NCI-H1417 (cell line): ENCODE measurements at regions not wholly inside any gene's neighbourhood (a gene's known extent, or its start where the extent isn't known, plus 50 kb on each side); places are given as distances from the start of the nearest gene placed in this dataset.
A peak's percentile ranks its signal among the peaks of the same experiment; 100 is the strongest.
"Not testable (repeated sequence)": the region's sequence is repeated elsewhere in the genome, so short reads cannot be mapped to it uniquely, and the experiment has no call there.

ENCODE experiments used
- DNase-seq, 3 experiments: peaks; one replicate each; lab custom pipeline; 2025; lab: John Stamatoyannopoulos, UW

DNA sequence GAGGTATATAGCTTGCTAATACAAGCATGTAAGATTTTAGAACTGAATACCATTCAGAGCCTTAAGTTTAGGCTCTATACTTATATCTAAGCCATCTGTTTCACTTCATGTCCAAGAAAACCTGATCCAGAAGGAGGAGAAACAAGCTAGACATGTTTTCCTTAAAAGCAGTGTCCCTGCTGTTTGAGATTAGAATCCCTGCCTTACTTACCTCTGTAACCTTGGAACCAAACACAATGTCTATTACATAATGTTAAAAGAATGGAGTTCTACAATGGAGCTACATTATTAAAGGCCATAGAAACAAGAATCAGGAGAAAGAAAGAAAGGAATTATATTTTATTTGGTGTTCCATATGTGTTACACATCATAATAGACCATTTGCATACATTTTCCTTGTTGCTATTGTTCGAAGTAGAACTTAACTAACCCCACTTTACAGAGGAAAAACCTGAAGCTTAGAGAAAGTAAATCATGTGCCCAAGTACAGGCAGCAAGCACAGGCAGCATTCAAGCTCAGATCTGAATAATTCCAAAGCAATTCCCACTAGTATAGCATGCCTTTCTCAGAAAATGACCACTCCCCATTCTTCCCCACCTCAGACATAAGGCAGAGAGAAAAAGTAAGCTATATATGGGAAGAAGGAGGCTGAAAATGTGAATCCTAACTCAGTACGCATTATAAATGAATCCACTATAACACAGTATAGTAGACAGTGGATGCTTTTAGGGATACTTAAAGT, 380.1 kb upstream of the SPAG17 start:
- DNase-seq, result no peak

DNA sequence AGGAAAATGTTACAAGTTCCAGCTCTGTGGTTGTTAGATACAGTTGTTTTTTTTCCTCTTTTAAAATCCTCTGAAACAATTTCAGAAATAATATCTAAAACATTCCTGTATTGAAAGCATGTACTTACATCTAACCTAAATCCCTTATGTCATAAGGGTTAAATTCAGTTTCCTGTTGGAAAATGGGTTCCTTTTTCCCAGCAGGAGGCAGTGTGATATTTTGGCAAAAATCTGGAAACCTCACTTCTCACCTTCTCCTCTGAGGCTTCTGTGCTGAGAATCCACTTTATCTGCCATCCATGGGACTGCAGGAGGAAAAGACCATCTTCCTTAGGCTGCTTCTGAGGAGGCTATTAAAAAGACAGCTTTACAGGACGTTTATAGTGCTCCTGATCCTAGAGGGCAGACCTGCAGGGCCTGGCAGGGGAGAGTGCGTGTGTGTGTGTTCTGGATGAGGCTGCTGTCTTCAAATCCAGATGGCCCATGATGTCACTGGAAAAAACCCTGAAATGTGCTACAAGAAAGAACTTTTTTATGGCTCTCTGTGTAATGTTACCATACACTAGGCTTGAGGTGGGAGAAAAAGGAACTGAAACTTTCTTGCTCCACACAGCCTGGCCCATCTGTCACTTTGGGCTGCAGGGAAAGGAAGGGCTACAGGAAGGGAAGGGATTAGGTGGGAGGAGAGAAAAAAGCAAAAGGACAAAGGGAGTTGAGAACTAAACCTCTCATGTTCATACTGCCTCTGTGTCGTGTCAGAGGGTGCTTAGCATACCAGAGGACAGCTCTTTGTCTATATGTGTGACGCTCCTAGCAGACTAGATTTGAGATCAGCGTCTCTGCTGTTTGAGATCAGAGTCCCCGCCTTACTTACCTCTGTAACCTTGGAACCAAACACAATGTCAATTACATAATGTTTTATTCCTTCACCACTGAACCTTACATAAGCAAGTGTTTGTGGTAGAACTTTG, 379.2 kb upstream of the SPAG17 start:
- no peak for DNase-seq

DNA sequence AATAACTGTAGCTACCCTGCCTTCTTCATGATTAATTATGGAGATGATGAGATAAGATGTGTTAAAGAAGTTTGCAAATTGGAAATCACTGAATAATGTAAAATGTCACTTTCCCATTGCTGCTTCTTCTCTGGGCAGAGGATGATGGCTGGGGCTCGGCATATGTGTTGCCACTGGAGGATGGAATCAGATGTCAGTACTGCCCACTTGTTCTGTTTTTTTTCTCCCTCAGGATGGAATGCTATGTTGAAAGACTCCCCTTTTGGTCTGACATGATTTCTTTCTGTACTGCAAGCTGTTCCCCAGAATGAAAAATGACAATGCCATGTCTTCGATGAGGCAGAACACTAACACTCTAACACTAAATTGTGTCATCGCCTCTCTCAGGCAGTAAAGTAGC, 373.9 kb upstream of the SPAG17 start:
- no peak for DNase-seq

DNA sequence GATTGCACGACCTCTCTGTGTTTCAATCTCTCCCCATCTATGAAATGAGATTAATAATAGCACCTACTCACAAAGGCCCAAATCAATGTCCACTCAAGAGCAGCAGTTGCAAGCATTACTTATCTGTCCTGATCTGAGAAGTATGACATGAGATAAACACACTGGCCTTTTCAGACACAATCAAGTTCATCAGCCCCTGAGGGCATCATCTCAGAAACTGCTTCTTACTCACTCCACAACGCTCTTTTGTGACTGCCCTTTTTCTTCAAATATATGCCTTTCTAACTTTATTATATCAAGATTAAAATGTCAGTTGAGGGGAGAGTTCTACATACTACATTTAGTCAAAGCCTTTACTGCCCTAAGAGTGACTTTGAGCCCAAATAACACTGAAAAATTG, 371.9 kb upstream of the SPAG17 start:
- no peak for DNase-seq

DNA sequence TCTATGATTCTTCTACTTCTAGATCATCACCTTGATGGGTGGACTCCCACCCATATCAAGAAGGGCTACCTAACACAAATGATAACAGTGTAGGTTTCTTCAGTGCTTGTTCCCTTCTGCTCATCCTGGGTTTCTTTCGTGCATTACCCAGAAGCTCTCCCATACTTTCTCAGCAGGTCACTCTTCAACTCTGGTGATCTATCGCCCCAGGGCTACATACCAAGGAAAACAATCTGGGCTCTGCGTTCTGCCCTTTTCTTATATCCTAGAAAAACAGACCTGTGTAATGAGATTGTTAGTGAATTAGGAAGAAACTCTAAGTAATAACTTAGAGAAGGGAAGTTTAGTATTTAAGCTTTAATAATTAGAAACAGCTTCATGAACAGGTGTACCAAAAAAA, 370.6 kb upstream of the SPAG17 start:
- no peak for DNase-seq

DNA sequence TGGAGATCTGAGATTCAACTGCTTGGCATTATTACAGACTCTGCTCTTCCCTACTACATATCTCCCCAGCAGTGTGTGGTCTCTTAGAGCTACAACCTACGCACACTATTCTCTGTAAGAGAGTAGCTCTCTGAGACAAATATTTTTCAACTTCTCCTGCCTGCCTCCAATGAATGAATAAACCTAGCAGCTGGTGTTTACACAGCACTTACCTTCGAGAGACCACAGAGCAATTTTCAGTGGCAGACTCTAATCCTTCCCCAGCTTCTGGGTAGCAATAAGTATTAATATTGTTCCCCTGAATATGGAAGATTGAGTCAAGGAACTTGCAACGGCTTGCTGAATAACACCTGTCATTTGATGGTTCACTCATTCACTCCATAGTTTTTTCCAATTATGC, 350.9 kb upstream of the SPAG17 start:
- peak; percentile 33 to 79 (median 59) for DNase-seq

DNA sequence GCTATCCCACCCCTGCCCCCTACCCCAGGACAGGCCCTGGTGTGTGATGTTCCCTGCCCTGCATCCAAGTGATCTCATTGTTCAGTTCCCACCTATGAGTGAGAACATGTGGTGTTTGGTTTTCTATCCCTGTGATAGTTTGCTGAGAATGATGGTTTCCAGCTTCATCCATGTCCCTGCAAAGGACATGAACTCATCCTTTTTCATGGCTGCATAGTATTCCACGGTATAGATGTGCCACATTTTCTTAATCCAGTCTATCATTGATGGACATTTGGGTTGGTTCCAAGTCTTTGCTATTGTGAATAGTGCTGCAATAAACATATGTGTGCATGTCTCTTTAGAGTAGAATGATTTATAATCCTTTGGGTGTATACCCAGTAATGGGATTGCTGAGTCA, 326.9 kb upstream of the SPAG17 start:
- DNase-seq, result not testable (repeated sequence)

DNA sequence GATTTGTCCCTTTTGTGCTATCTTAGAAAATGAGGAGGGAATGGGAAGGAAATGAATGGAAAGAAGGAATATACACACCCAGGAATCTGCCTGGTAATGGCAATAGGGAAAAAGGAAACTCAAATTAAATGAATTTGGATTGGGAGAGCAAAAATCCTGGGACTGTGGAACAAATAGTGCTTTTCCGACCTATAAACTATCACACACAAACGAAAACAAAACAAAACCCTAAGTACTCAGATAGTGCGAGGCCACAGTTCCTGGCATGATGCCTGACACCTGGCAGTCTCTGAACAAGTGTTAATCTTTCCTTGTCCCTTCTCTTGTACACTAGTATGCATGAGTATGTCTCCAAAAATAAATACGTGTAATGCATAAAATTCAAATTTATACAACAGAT, 319.8 kb upstream of the SPAG17 start:
- peak in 2 of 3 experiments; percentile 12 to 20 for DNase-seq

DNA sequence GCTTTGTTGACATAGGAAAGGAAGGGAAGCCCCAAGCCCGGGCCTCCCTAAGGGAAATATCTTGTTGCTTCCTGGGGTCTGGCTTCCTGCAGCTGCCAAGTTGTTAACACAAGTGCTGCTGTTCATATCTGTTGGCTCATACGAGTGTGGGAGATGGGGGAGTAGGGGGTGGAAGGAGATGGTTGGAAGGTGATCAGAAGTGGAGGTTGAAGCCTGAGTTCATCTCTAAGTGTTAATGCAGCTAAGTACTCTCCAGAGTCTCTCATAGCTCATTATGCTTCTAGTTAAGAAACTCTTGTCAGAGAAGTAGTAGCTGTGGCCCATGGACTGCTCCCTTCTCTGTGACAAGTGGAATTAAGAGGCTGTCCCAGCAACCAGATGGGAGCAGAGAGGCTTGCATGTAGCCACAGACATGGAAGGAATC, 319.2 kb upstream of the SPAG17 start:
- DNase-seq, result peak; percentile 5 to 98 (median 41)

DNA sequence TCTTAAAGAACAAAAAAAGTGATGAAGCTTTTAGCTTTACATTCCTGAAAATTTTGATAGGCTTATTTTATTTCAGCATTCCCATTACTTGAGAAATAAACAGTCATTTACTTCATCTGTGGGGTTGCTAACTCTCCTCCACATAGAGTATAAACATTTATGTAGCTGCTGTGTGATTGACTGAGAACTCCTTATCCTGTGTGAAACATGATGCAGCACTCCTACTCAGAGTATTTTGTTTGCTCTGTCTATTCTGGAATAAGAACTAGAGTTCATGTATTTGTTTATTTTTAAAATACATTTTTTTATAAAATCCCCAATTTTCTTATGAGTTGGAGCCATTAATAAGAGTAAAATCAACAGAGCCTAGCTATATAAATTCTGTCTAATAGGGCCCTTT, 318.7 kb upstream of the SPAG17 start:
- DNase-seq, result peak in 1 of 3 experiments; percentile 28

DNA sequence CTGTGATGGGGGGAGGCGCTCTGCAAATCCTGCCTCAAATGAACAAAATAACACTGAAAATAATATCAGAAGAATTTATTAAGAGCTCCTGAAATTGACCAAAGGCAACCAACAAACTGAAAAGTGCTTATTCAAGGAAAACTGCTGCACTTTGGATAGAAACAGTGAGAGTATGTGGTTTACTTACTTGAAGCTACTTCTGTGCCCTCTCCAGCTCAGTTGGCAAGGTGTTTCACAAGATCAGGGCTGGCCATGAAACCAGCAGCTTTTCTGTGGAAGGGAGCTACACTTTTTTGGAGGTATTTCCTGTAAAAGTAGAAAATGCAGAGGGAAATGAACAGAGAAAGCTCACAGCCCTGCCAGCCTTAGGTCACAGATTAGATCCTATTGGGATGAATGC, 310.0 kb upstream of the SPAG17 start:
- DNase-seq, result no peak

DNA sequence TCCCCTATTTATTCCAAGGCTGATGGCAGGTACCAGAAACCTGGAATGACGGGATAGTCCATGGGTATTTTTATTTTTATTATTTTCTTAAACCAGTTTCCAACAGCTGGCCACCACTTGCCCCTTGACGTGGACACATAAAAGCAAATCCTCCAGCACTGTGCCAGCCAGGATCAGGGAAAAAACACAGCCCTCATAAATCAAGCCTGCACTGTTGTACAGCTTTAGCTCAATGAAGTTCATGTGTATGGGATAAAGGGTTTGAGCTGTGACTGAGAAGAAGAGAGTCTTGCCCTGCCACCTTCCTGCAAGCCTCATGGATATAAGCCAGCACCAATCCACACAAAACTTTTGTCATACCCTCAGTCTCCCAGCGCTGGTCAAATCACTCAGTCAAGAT, 303.8 kb upstream of the SPAG17 start:
- DNase-seq, result no peak

DNA sequence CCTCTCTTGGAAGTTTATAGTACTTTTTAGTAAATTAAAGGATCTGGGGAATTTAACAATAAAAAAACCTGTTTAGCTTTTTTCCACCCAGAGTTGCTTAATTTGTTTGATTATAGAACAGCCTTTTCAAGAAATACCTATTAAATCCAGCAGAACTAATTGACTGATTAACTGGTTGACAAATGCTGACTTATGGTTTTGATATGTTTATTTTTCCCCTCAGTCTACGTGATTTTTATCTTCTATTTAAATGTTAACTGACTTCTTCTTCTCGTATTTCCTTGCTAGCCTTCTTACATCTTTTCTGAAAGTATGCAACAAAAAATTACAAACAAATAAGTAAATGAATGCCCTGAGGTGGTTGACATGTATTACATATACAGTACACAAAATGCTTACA, 302.9 kb upstream of the SPAG17 start:
- no peak for DNase-seq

DNA sequence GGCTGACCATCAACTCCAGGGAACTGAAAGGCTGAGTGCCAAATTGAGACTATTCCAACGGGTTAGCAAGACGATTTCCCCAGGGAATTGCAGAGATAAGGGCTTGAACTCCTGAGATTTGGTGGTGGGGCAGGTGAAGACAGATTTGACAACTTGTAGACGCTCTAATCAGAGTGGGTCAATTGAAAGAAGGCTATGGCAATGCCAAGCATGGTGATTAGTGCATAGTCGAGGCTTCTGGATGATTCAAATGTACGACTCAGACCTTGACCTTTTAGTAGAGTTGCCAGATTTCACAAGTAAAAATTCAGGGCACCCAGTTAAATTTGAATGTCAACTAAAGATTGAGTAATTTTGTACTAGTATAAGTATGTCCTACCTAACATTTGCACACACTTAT, 302.1 kb upstream of the SPAG17 start:
- no peak for DNase-seq

DNA sequence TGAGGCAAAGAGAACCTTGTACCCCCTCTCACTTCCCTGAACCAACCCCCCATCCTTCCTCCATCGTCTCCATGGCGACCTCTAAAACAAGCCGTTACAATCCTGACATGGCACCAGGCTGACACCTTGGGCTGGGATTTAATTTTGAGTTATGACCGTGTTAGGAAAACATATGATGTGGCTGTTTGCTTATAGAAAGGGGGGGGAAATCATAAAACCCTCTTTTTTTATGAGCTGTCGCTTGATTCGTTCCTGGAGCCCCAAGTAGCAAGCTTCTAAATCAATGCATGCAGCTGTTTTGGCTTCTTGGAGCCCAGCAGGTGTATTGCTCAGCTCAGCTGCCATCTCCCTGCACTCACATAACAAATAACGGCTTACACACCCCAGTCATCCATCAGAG, 301.2 kb upstream of the SPAG17 start:
- peak; percentile 6 to 91 (median 57) for DNase-seq

DNA sequence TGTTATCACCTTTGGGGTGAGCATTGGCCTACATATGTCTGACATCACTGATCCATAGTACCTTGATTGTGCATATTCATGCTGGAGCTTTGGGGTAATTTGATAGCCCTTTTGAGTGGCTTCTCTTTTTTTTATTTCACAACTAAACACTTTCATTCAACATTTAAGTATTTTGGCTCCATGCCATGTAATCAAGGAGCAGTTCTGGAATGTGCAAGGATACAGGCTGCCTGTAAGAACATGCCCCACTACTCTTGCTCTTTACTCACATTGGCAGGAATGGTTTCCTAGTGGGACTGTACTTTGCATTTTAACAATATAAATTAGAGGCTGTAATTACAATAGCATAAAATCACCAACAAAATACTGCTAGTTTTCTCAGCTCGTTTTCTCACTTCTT, 300.7 kb upstream of the SPAG17 start:
- DNase-seq, result peak; percentile 29 to 79 (median 51)

DNA sequence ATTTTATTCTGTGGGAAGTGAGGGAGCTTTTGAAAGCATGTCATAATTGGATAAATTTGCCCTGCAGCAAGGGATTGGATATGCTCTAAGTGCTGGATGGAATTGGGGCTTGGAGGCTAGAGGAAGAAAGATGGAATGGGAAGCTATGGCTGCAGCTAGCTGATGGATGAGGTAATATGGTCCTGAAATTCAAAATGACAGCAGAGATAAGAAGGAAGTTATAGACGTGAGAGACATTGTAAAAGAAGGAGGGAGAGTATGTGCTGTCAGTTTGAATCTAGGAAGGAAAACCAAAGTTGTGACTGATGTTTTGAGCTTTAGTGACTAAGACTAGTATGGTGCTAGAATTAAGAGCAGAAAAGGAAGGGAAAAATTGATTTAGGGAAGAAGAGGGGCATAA, 299.9 kb upstream of the SPAG17 start:
- DNase-seq, result no peak

DNA sequence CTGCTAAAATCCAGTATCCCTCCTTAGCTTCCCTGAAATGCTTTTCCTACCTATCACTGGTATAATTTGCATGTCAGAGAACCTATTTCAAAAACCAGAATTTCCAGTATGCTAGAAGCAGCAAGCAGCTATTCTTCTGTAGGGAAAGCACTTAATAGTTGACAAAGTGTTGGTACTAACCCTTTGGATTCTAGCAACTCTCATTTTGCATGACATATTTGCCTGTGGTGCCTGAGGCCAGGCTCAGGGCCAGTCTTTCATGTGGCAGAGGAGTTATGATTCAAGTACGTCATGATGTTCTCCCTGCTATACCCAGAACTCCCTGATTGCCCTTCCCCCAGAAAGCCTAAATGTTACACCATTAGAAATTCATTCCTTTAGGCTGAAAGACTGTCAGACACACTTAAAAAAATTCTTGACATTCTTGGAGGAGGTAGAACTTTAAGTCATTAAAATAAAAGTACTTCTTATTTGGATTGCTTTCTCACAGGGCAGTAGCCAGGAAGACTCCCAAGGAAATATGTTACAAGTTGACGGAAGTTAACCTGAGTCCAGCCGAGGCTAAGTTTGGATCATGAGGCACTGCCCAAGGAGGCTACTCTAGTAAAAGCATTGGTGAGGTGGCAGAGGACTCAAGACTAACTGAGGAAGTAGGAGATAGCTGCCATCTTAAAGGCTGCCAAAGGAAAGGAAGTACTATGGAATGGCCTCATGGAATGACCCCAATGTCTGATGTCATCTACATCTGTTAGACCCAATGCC, 298.4 kb upstream of the SPAG17 start:
- DNase-seq, result no peak

DNA sequence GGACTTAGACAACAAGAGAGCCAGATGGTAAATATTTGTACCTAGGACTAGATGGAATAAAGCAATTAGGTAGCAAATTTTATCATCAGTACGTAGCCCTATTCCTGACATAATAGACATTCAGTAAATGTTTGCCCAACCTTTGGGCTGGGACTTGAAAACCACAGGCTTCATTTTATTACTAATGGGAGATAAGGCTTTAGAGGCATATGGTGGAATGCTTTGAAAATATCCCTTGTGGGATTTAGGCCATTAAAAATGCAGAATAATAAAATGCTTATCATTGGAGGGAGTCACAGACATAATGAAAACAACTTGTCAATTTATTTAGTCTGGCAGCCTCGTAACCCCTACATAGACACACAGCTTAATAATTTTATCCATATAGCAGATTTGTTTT, 296.1 kb upstream of the SPAG17 start:
- no peak for DNase-seq

DNA sequence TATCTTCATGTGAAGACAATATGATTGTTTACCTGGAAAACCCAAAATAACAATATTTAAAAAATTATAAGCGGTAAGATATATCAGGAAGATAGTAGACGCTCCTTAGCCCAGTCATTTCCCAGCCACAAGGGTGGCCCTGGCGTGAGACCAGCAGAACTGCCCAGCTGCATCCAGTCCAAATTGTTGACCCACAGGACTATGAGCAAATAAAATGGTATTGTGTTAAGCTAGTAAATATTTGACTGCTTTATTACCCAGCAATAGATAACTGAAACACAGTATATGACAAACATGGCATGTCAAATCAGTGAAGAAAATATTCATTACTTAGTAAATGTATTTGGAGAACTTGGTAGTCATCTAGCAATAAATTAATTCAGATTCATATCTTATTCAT, 294.3 kb upstream of the SPAG17 start:
- DNase-seq, result peak in 1 of 3 experiments; percentile 36

DNA sequence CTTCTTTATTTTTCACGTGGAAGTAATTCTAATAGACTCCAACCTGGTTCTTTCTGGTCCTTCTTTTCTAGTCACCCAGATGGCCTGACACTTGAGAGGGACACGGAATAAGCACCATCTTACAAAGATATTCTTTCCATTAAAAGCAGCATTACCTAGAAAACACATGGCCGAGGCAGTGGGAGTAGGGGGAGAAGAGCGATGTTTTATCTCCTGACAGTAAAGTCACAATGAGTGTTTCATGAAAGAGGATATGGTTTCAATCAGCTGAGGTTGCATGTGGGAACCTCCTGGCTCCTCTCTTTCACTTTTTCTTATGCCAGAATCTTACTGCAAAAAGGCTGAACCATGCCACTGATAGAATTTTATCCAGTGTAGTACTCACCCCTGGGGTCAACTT, 288.8 kb upstream of the SPAG17 start:
- no peak for DNase-seq

DNA sequence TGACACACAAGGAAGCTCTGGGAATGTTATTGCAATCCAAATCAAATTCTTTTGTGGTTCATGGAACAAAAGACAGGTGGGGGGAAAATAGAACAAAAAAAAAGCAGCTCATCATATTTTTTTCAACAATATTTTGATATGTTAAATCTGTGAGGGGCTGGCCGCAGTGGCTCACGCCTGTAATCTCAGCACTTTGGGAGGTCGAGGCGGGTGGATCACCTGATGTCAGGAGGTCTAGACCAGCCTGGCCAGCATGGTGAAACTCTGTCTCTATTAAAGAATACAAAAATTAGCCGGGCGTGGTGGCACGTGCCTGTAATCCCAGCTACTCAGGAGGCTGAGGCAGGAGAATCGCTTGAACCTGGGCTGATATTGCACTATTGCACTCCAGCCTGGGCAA, 279.4 kb upstream of the SPAG17 start:
- DNase-seq, result not testable (repeated sequence)
